B cell (primary cell): ENCODE measurements at regions not wholly inside any gene's neighbourhood (a gene's known extent, or its start where the extent isn't known, plus 50 kb on each side); places are given as distances from the start of the nearest gene placed in this dataset.

Source experiments
- ATAC-seq: fragments of 200-7000 bp; cut with Tn5 transposase; one replicate; pipeline ENCODE4 v1.10.0; 2021; ENCODE audit warnings: low read depth, mild to moderate bottlenecking, moderate number of reproducible peaks, moderate library complexity
- CTCF ChIA-PET: fragments of 350-600 bp; sonication (Branson Sonifier 250); formaldehyde crosslinking; loops from one replicate; lab custom pipeline; 2021; ENCODE audit warnings: antibody characterized with exemption, inconsistent platforms; lab: Charles Lee
- POLR2A ChIA-PET: fragments of 350-600 bp; sonication (Branson Sonifier 250); formaldehyde crosslinking; loops from one replicate; lab custom pipeline; 2021; ENCODE audit warnings: antibody characterized with exemption; lab: Charles Lee
- DNase-seq: peaks from one replicate; pipeline ENCODE4 v3.0.0; 2013
- H2AFZ ChIP-seq: 2 replicates; pipeline ENCODE4 v1.6.1; 2012; ENCODE audit warnings: mild to moderate bottlenecking, low read depth, low read length; ENCODE audit not compliant: insufficient read depth, poor library complexity, severe bottlenecking
- H3K27ac ChIP-seq, 2 donors: 1 replicate in 1 of 2; 2 replicates in 1 of 2; pipeline ENCODE4 v1.5.1; 2012 to 2013; ENCODE audit warnings: low read length in 2 of 2, mild to moderate bottlenecking in 2 of 2, moderate library complexity in 1 of 2
- H3K27me3 ChIP-seq, 4 experiments: fragments of 200-600 bp in 1 of 4; sonication (generic) in 1 of 4; replicated peaks in 1 of 4; 1 replicate in 2 of 4; 2 replicates in 2 of 4; pipeline versions ENCODE4 v1.6.1 to v1.7.0; 2013 to 2016; ENCODE audit warnings: low read length in 3 of 4, mild to moderate bottlenecking in 2 of 4, mixed read lengths in 1 of 4, moderate library complexity in 1 of 4; ENCODE audit not compliant: insufficient read depth in 4 of 4, control insufficient read depth in 3 of 4; ENCODE audit errors: control extremely low read depth in 1 of 4
- H3K36me3 ChIP-seq, 2 experiments: replicated peaks in 1 of 2; 1 replicate in 1 of 2; 2 replicates in 1 of 2; pipeline versions ENCODE4 v1.6.1 to v1.7.1; 2013; ENCODE audit warnings: low read length in 1 of 2; ENCODE audit not compliant: insufficient read depth in 2 of 2, control insufficient read depth in 1 of 2; ENCODE audit errors: control extremely low read depth in 1 of 2, extremely low read depth in 1 of 2
- H3K4me1 ChIP-seq, 2 donors: fragments of 200-600 bp in 1 of 2; sonication (generic) in 1 of 2; 1 replicate in 1 of 2; 2 replicates in 1 of 2; pipeline versions ENCODE4 v1.5.1 to v1.6.1; 2013 to 2017; ENCODE audit warnings: low read length in 2 of 2; ENCODE audit not compliant: control insufficient read depth in 2 of 2, insufficient read depth in 2 of 2
- H3K4me2 ChIP-seq: replicated peaks from 2 replicates; pipeline ENCODE3; 2012; ENCODE audit warnings: mild to moderate bottlenecking, low read depth, low read length; ENCODE audit not compliant: poor library complexity, severe bottlenecking
- H3K4me3 ChIP-seq, 5 experiments: fragments of 200-600 bp in 1 of 5; sonication (generic) in 1 of 5; 1 replicate in 3 of 5; 2 replicates in 2 of 5; pipeline versions ENCODE4 v1.5.1 to v1.7.0; 2011 to 2016; ENCODE audit warnings: low read length in 4 of 5, mild to moderate bottlenecking in 4 of 5, low read depth in 2 of 5, control low read depth in 1 of 5, moderate library complexity in 1 of 5; ENCODE audit not compliant: insufficient read depth in 1 of 5; ENCODE audit errors: control extremely low read depth in 1 of 5, extremely low read depth in 1 of 5
- H3K79me2 ChIP-seq: fragments of 200-600 bp; sonication (generic); one replicate; pipeline ENCODE4 v1.6.0; 2016; ENCODE audit warnings: low read length; ENCODE audit not compliant: control insufficient read depth, insufficient read depth
- H3K9ac ChIP-seq: fragments of 200-600 bp; sonication (generic); 2 replicates; pipeline ENCODE4 v1.6.1; 2017; ENCODE audit warnings: mild to moderate bottlenecking, low read length, moderate library complexity
- H3K9me3 ChIP-seq, 3 donors: one replicate each; pipeline versions ENCODE4 v1.6.1 to v1.7.1; 2013; ENCODE audit warnings: low read length in 2 of 3; ENCODE audit not compliant: control insufficient read depth in 2 of 3, insufficient read depth in 1 of 3; ENCODE audit errors: control extremely low read depth in 1 of 3
- H4K20me1 ChIP-seq: 2 replicates; pipeline ENCODE4 v1.6.0; 2012; ENCODE audit warnings: mild to moderate bottlenecking, low read length; ENCODE audit not compliant: insufficient read depth, control insufficient read depth, poor library complexity, severe bottlenecking
- H3K27ac Mint-ChIP-seq: one replicate; pipeline ENCODE4 v1.8.0; 2021; ENCODE audit warnings: mixed read lengths
- H3K27me3 Mint-ChIP-seq: one replicate; pipeline ENCODE4 v1.8.0; 2021; ENCODE audit warnings: mixed read lengths
- H3K4me1 Mint-ChIP-seq: one replicate; pipeline ENCODE4 v1.8.0; 2021; ENCODE audit warnings: mixed read lengths
- H3K4me3 Mint-ChIP-seq: one replicate; pipeline ENCODE4 v1.8.0; 2021; ENCODE audit warnings: mixed read lengths
- H3K9me3 Mint-ChIP-seq: one replicate; pipeline ENCODE4 v1.8.0; 2022; ENCODE audit warnings: mixed read lengths; ENCODE audit not compliant: insufficient read depth
- EZH2 ChIP-seq: IDR thresholded peaks from 2 replicates; pipeline ENCODE4 v1.6.1; 2012; ENCODE audit warnings: borderline replicate concordance, low read depth, mild to moderate bottlenecking, moderate library complexity, low read length; ENCODE audit not compliant: insufficient read depth, poor library complexity, severe bottlenecking
- WGBS: methylation state at CpG from one replicate; pipeline ENCODE4 v1.1.5; 2013; ENCODE audit warnings: missing lambda C conversion rate; ENCODE audit not compliant: insufficient coverage; 5-methylcytosine and 5-hydroxymethylcytosine counted together
- intact Hi-C: fragments of 100-400 bp; cut with micrococcal nuclease; formaldehyde crosslinking; loops from one replicate; pipeline ENCODE4 v1.10.0; 2022
- TF ChIP-seq, protein P1 (sequence below): fragments of 200-600 bp; IDR thresholded peaks from one replicate; pipeline ENCODE4 v1.8.0; 2022; ENCODE audit warnings: antibody characterized with exemption, mild to moderate bottlenecking

DNA sequence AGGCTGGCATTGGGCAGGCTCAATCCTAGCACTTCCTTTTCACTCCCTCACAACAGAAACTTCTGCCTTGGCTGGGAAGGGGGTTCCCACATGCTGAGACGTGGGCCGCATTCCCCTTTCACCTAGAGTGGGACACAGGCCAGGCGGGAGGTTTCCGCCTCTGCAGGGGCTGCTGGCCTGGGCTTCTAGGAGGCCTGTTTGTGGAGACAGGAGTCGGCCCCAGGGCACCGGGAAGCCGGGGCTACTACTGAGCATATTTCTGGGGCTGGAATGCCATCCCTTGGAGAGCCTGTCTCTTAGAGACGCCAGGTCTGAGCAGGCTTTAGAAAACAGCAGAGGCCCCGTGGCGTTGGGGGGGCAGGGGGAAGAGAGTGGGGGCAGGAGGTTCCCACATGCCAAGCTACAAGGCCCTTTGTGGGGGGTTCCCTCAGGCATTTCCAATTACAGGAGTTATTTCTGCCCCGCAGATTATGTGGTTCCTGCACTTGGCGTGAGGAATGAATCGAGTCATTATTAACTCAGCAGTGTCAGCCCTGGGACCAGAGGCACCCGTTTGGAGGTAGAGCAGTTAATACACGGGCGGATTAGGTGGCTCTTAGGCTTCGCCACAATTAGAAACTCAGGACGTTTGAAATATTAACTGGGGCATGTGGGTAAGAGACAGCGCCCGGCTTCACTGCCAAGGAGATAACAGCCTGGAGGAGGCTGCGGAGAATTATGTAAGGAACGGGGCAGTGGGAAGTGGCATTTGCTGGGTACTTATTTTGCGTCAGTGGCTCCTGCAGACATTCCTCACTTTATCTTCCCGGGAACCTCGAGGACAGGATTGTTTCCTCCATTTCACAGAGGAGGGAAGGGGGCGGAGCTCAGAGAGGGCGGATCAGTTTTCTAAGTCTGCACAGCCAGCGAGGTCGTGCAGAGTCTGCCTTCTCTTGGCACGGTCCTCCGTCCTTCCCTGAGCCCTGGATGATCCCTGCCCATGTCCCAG, 162.5 kb downstream of the MAF start:
- no peak overlapping the region for H3K4me3 ChIP-seq
- no peak for DNase-seq
- WGBS: 92% methylated on average over 31 of the region's 31 CpGs

DNA sequence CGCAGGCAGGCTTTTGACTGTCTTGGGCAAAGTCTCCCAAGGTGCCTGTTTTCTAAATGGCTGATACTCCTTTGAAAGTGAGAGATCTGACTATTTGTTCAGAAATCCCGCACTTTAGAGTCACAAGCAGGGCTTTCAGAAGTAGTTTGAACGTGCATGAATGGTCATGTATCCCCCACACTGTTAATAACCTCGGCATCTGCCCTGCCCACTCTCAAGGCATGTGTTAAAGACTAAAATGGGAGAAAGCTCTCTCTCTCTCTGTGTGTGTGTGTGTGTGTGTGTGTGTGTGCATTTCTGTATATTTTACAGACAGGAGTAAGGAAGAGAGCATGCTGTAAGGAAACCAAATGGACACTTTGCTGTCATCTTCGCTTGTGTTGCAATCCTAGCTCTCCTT, 163.7 kb downstream of the MAF start:
- no peaks in the 10 kb centered on the region for H3K9me3 ChIP-seq
- no peak overlapping the region for H3K4me2 ChIP-seq
- H2AFZ ChIP-seq: no peak overlapping the region
- Mint-ChIP-seq H3K4me1 (no peaks in the 10 kb centered on the region), H3K27ac (no peak overlapping the region), H3K4me3 (no peak overlapping the region), H3K27me3 (peaks cover 8% of the 10 kb centered on the region), H3K9me3 (no peaks in the 10 kb centered on the region)
- H3K27ac ChIP-seq: no peak overlapping the region
- TF ChIP-seq, protein P1, sequence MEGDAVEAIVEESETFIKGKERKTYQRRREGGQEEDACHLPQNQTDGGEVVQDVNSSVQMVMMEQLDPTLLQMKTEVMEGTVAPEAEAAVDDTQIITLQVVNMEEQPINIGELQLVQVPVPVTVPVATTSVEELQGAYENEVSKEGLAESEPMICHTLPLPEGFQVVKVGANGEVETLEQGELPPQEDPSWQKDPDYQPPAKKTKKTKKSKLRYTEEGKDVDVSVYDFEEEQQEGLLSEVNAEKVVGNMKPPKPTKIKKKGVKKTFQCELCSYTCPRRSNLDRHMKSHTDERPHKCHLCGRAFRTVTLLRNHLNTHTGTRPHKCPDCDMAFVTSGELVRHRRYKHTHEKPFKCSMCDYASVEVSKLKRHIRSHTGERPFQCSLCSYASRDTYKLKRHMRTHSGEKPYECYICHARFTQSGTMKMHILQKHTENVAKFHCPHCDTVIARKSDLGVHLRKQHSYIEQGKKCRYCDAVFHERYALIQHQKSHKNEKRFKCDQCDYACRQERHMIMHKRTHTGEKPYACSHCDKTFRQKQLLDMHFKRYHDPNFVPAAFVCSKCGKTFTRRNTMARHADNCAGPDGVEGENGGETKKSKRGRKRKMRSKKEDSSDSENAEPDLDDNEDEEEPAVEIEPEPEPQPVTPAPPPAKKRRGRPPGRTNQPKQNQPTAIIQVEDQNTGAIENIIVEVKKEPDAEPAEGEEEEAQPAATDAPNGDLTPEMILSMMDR: no peak
- no peak for TF ChIP-seq EZH2
- H3K36me3 ChIP-seq: no peaks in the 10 kb centered on the region
- ATAC-seq (no peak), DNase-seq (no peak)
- intact Hi-C loops: no loop called here
- ChIA-PET POLR2A (no interaction called here), CTCF (no interaction called here)
- H3K9ac ChIP-seq: no peak overlapping the region
- no peaks in the 10 kb centered on the region for H3K79me2 ChIP-seq
- no peaks in the 10 kb centered on the region for H4K20me1 ChIP-seq
- WGBS: 83% methylated on average over 1 of the region's 5 CpGs
- no peak overlapping the region for H3K4me3 ChIP-seq
- no peaks in the 10 kb centered on the region for H3K27me3 ChIP-seq
- no peaks in the 10 kb centered on the region for H3K4me1 ChIP-seq

More for the DNA sequence above, 162.5 kb downstream of the MAF start:
- ATAC-seq: no peak
- no peaks in the 10 kb centered on the region for H3K27me3 ChIP-seq
- Mint-ChIP-seq H3K4me1 (no peaks in the 10 kb centered on the region), H3K4me3 (no peak overlapping the region), H3K9me3 (no peaks in the 10 kb centered on the region), H3K27me3 (peaks cover 8% of the 10 kb centered on the region), H3K27ac (no peak overlapping the region)
- H3K4me1 ChIP-seq: no peaks in the 10 kb centered on the region
- TF ChIP-seq, protein P1: no peak
- no peak for TF ChIP-seq EZH2
- POLR2A ChIA-PET: no interaction called here
- H3K9me3 ChIP-seq: no peaks in the 10 kb centered on the region
- H3K4me2 ChIP-seq: no peak overlapping the region
- no peaks in the 10 kb centered on the region for H3K36me3 ChIP-seq
- CTCF ChIA-PET: no interaction called here
- no peak overlapping the region for H3K27ac ChIP-seq
- H4K20me1 ChIP-seq: no peaks in the 10 kb centered on the region
- H3K79me2 ChIP-seq: no peaks in the 10 kb centered on the region
- intact Hi-C loops: no loop called here
- no peak overlapping the region for H2AFZ ChIP-seq
- H3K9ac ChIP-seq: no peak overlapping the region
